ENCODE measurements at regions not wholly inside any gene's neighbourhood (a gene's known extent, or its start where the extent isn't known, plus 50 kb on each side); places are given as distances from the start of the nearest gene placed in this dataset.
"Not testable (repeated sequence)": the region's sequence is repeated elsewhere in the genome, so short reads cannot be mapped to it uniquely, and the experiment has no call there.

GRCh38 chr17:71632328-71632727 is 488.5 kb upstream of the SOX9 start:
- no peak for DNase-seq
- intact Hi-C loops (cut with DNase I), result no loop called here

GRCh38 chr17:71633391-71633849 is 487.4 kb upstream of the SOX9 start:
- intact Hi-C loops (cut with DNase I), result no loop called here
- no peak for DNase-seq

- intact Hi-C loops (cut with DNase I), result no loop called here
- no peak for DNase-seq
These were observed 486.4 kb upstream of the SOX9 start for GRCh38 chr17:71634376-71634775.

GRCh38 chr17:71635187-71635586 is 485.6 kb upstream of the SOX9 start:
- intact Hi-C loops (cut with DNase I), result no loop called here
- no peak for DNase-seq

GRCh38 chr17:71636644-71637043 is 484.2 kb upstream of the SOX9 start:
- no peak for DNase-seq
- intact Hi-C loops (cut with DNase I), result no loop called here

- no peak for DNase-seq
- intact Hi-C loops (cut with DNase I), result no loop called here
These were observed 482.2 kb upstream of the SOX9 start for GRCh38 chr17:71638668-71639067.

- intact Hi-C loops (cut with DNase I), result no loop called here
- DNase-seq, result no peak
These were observed 481.0 kb upstream of the SOX9 start for GRCh38 chr17:71639865-71640264.

GRCh38 chr17:71646890-71647289 is 473.9 kb upstream of the SOX9 start:
- DNase-seq; intact Hi-C loops (cut with DNase I): not testable (repeated sequence)

GRCh38 chr17:71648342-71648741 is 472.5 kb upstream of the SOX9 start:
- DNase-seq; intact Hi-C loops (cut with DNase I): not testable (repeated sequence)

- intact Hi-C loops (cut with DNase I), result no loop called here
- DNase-seq, result no peak
These were observed 470.9 kb upstream of the SOX9 start for GRCh38 chr17:71649941-71650350.

- DNase-seq, result no peak
- intact Hi-C loops (cut with DNase I), result no loop called here
These were observed 465.3 kb upstream of the SOX9 start for GRCh38 chr17:71655542-71655941.

GRCh38 chr17:71656964-71657858 is 463.6 kb upstream of the SOX9 start:
- intact Hi-C loops (cut with DNase I), result no loop called here

GRCh38 chr17:71658996-71659395 is 461.8 kb upstream of the SOX9 start:
- intact Hi-C loops (cut with DNase I), result no loop called here
- no peak for DNase-seq

More at GRCh38 chr17:71656964-71657858, 463.6 kb upstream of the SOX9 start:
- no peak for DNase-seq

GRCh38 chr17:71664861-71665260 is 456.0 kb upstream of the SOX9 start:
- no peak for DNase-seq
- intact Hi-C loops (cut with DNase I), result no loop called here

GRCh38 chr17:71666047-71666446 is 454.8 kb upstream of the SOX9 start:
- no peak for DNase-seq
- intact Hi-C loops (cut with DNase I), result no loop called here

GRCh38 chr17:71667661-71668060 is 453.2 kb upstream of the SOX9 start:
- no peak for DNase-seq
- intact Hi-C loops (cut with DNase I), result no loop called here

GRCh38 chr17:71668807-71669206 is 452.0 kb upstream of the SOX9 start:
- intact Hi-C loops (cut with DNase I), result no loop called here
- no peak for DNase-seq

- intact Hi-C loops (cut with DNase I), result no loop called here
- no peak for DNase-seq
These were observed 443.4 kb upstream of the SOX9 start for GRCh38 chr17:71677439-71677838.

GRCh38 chr17:71679832-71680231 is 441.0 kb upstream of the SOX9 start:
- intact Hi-C loops (cut with DNase I), result no loop called here

GRCh38 chr17:71681427-71682173 is 439.2 kb upstream of the SOX9 start:
- no peak for DNase-seq
- intact Hi-C loops (cut with DNase I), result no loop called here

More at GRCh38 chr17:71679832-71680231, 441.0 kb upstream of the SOX9 start:
- DNase-seq, result no peak
